Skeletal muscle tissue (tissue), 3 donors: ENCODE measurements at regions not wholly inside any gene's neighbourhood (a gene's known extent, or its start where the extent isn't known, plus 50 kb on each side); places are given as distances from the start of the nearest gene placed in this dataset.

Source experiments
- H3K27ac ChIP-seq: one replicate; pipeline ENCODE4 v1.7.0; 2013; ENCODE audit warnings: mild to moderate bottlenecking, low read depth, low read length, inconsistent platforms
- H3K27me3 ChIP-seq, 3 donors: one replicate each; pipeline ENCODE4 v1.7.0; 2013; ENCODE audit warnings: low read length in 3 of 3; ENCODE audit not compliant: control insufficient read depth in 3 of 3, insufficient read depth in 3 of 3
- H3K36me3 ChIP-seq, 3 donors: one replicate each; pipeline ENCODE4 v1.7.0; 2013; ENCODE audit warnings: low read length in 3 of 3; ENCODE audit not compliant: control insufficient read depth in 3 of 3, insufficient read depth in 3 of 3
- H3K4me1 ChIP-seq, 3 donors: one replicate each; pipeline ENCODE4 v1.7.0; 2013; ENCODE audit warnings: low read length in 3 of 3, mild to moderate bottlenecking in 3 of 3; ENCODE audit not compliant: control insufficient read depth in 3 of 3, insufficient read depth in 3 of 3
- H3K4me3 ChIP-seq, 3 donors: one replicate each; pipeline ENCODE4 v1.7.0; 2013; ENCODE audit warnings: low read length in 3 of 3
- H3K9ac ChIP-seq, 3 donors: one replicate each; pipeline ENCODE4 v1.7.0; 2013; ENCODE audit warnings: low read length in 3 of 3, mild to moderate bottlenecking in 3 of 3, moderate library complexity in 2 of 3, low read depth in 1 of 3
- H3K9me3 ChIP-seq, 3 donors: one replicate each; pipeline ENCODE4 v1.7.0; 2013; ENCODE audit warnings: low read length in 3 of 3; ENCODE audit not compliant: control insufficient read depth in 3 of 3
- donor health status: Osteomylitis.

GRCh38 chr1:94723894-94724293, 96.3 kb upstream of the SLC44A3 start:
- H3K9me3 ChIP-seq, result no peaks in the 10 kb centered on the region
- H3K27me3 ChIP-seq, result no peaks in the 10 kb centered on the region
- H3K27ac ChIP-seq, result no peak overlapping the region
- H3K9ac ChIP-seq, result no peak overlapping the region
- no peak overlapping the region for H3K4me3 ChIP-seq
- H3K4me1 ChIP-seq, result peaks cover 0 to 5% (median 4%) of the 10 kb centered on the region in 3 donors
- no peaks in the 10 kb centered on the region for H3K36me3 ChIP-seq

- H3K27me3 ChIP-seq, result no peaks in the 10 kb centered on the region
- H3K36me3 ChIP-seq, result no peaks in the 10 kb centered on the region
- no peak overlapping the region for H3K4me3 ChIP-seq
- no peak overlapping the region for H3K9ac ChIP-seq
- peaks cover 0 to 5% (median 4%) of the 10 kb centered on the region in 3 donors for H3K4me1 ChIP-seq
- H3K9me3 ChIP-seq, result no peaks in the 10 kb centered on the region
- H3K27ac ChIP-seq, result no peak overlapping the region
Observed at GRCh38 chr1:94723463-94723862, 96.7 kb upstream of the SLC44A3 start.

GRCh38 chr1:94722181-94722580, 98.0 kb upstream of the SLC44A3 start:
- Histone ChIP-seq H3K27me3 (no peaks in the 10 kb centered on the region), H3K27ac (no peak overlapping the region), H3K4me3 (no peak overlapping the region), H3K9ac (no peak overlapping the region), H3K36me3 (no peaks in the 10 kb centered on the region), H3K9me3 (no peaks in the 10 kb centered on the region), H3K4me1 (no peaks in the 10 kb centered on the region)

GRCh38 chr1:94721240-94721639, 98.9 kb upstream of the SLC44A3 start:
- H3K9ac ChIP-seq, result no peak overlapping the region
- H3K4me3 ChIP-seq, result no peak overlapping the region
- H3K36me3 ChIP-seq, result no peaks in the 10 kb centered on the region
- H3K9me3 ChIP-seq, result no peaks in the 10 kb centered on the region
- H3K27me3 ChIP-seq, result no peaks in the 10 kb centered on the region
- H3K4me1 ChIP-seq, result no peaks in the 10 kb centered on the region
- no peak overlapping the region for H3K27ac ChIP-seq

- Histone ChIP-seq H3K4me3 (no peak overlapping the region), H3K4me1 (no peaks in the 10 kb centered on the region), H3K9me3 (no peaks in the 10 kb centered on the region), H3K36me3 (no peaks in the 10 kb centered on the region), H3K9ac (no peak overlapping the region), H3K27ac (no peak overlapping the region), H3K27me3 (no peaks in the 10 kb centered on the region)
Observed at GRCh38 chr1:94719926-94720793, 100.0 kb upstream of the SLC44A3 start.

- Histone ChIP-seq H3K4me3 (no peak overlapping the region), H3K4me1 (peaks cover 0 to 4% (median 2%) of the 10 kb centered on the region in 3 donors), H3K9ac (no peak overlapping the region)
Observed at GRCh38 chr1:94716965-94717364, 103.2 kb upstream of the SLC44A3 start.

GRCh38 chr1:94715321-94715720, 104.8 kb upstream of the SLC44A3 start:
- no peaks in the 10 kb centered on the region for H3K9me3 ChIP-seq
- no peaks in the 10 kb centered on the region for H3K27me3 ChIP-seq
- H3K27ac ChIP-seq, result no peak overlapping the region

More at GRCh38 chr1:94716965-94717364, 103.2 kb upstream of the SLC44A3 start:
- Histone ChIP-seq H3K9me3 (no peaks in the 10 kb centered on the region), H3K27me3 (no peaks in the 10 kb centered on the region), H3K36me3 (no peaks in the 10 kb centered on the region), H3K27ac (no peak overlapping the region)

DNA sequence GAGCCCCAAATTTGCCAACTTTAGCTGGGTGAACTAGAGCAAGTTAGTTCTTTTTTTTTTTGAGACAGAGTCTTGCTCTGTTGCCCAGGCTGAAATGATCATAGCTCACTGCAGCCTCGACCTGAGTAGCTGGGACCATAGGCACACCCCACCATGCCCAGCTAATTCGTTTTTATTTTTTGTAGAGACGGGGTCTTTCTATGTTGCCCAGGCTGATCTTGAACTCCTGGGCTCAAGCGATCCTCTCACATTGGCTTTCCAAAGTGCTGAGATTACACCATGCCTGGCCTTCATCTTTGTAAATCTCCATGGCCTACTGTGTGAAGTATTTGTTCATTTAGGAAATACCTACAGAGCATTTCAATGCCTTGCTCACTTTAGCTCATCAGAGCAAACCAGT, 105.6 kb upstream of the SLC44A3 start:
- H3K4me3 ChIP-seq, result no peak overlapping the region
- no peak overlapping the region for H3K9ac ChIP-seq
- H3K36me3 ChIP-seq, result no peaks in the 10 kb centered on the region
- peaks cover 0 to 9% (median 4%) of the 10 kb centered on the region in 3 donors for H3K4me1 ChIP-seq
- H3K9me3 ChIP-seq, result no peaks in the 10 kb centered on the region
- no peak overlapping the region for H3K27ac ChIP-seq
- H3K27me3 ChIP-seq, result no peaks in the 10 kb centered on the region

More at GRCh38 chr1:94715321-94715720, 104.8 kb upstream of the SLC44A3 start:
- no peak overlapping the region for H3K9ac ChIP-seq
- no peak overlapping the region for H3K4me3 ChIP-seq
- H3K36me3 ChIP-seq, result no peaks in the 10 kb centered on the region
- H3K4me1 ChIP-seq, result peaks cover 0 to 4% (median 2%) of the 10 kb centered on the region in 3 donors

DNA sequence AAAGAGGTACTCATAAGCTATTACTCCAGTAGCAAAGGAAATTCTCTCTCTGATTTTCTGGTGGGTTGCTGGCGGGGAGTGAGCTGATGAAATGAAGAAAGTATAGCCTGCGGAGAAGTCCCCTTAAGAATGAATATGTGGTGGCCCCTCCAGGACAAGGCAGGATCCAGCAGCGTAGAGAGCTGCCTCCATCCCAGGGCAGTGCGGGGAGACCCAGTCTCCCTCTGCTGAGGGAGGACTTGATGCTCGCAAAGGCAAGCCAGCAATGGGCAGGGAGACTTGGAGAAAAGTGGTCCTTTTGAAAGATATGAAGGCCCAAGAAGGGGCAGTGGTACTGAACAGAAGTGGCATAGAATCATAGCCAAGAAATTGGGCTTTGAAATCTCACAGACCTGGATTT, 106.0 kb upstream of the SLC44A3 start:
- Histone ChIP-seq H3K27ac (peak overlapping the region; percentile 37), H3K36me3 (no peaks in the 10 kb centered on the region), H3K27me3 (no peaks in the 10 kb centered on the region), H3K4me1 (peaks cover 0 to 9% (median 5%) of the 10 kb centered on the region in 3 donors), H3K9me3 (no peaks in the 10 kb centered on the region), H3K9ac (no peak overlapping the region), H3K4me3 (no peak overlapping the region)

- peak overlapping the region; percentile 37 for H3K27ac ChIP-seq
- H3K9ac ChIP-seq, result no peak overlapping the region
- no peak overlapping the region for H3K4me3 ChIP-seq
- H3K27me3 ChIP-seq, result no peaks in the 10 kb centered on the region
- no peaks in the 10 kb centered on the region for H3K9me3 ChIP-seq
- peaks cover 0 to 9% (median 6%) of the 10 kb centered on the region in 3 donors for H3K4me1 ChIP-seq
- H3K36me3 ChIP-seq, result no peaks in the 10 kb centered on the region
Observed at GRCh38 chr1:94713472-94714141, 106.5 kb upstream of the SLC44A3 start.
